CD14-positive monocyte (primary cell): ENCODE measurements at regions not wholly inside any gene's neighbourhood (a gene's known extent, or its start where the extent isn't known, plus 50 kb on each side); places are given as distances from the start of the nearest gene placed in this dataset.
"Not testable (repeated sequence)": the region's sequence is repeated elsewhere in the genome, so short reads cannot be mapped to it uniquely, and the experiment has no call there.

Experiments
- DNase-seq, 3 donors: peaks; one replicate each; pipeline ENCODE4 v3.0.0-alpha.2; 2011 to 2022
- H2AFZ ChIP-seq: 2 replicates; pipeline ENCODE4 v1.6.0; 2012; ENCODE audit warnings: mild to moderate bottlenecking, low read depth, low read length, inconsistent platforms; ENCODE audit not compliant: insufficient read depth, poor library complexity, severe bottlenecking
- H3K27ac ChIP-seq, 2 donors: 1 replicate in 1 of 2; 2 replicates in 1 of 2; pipeline ENCODE4 v1.5.1; 2012 to 2013; ENCODE audit warnings: low read length in 2 of 2, control low read depth in 1 of 2, inconsistent platforms in 1 of 2, low read depth in 1 of 2, mild to moderate bottlenecking in 1 of 2
- H3K27me3 ChIP-seq, 2 donors: one replicate each; pipeline versions ENCODE4 v1.6.0 to v1.6.1; 2011 to 2013; ENCODE audit warnings: low read length in 2 of 2; ENCODE audit not compliant: control insufficient read depth in 2 of 2, insufficient read depth in 2 of 2
- H3K36me3 ChIP-seq, 2 donors: replicated peaks in 1 of 2; 1 replicate in 1 of 2; 2 replicates in 1 of 2; pipeline versions ENCODE4 v1.5.1 to v1.6.1; 2012 to 2013; ENCODE audit warnings: low read length in 2 of 2, control low read depth in 1 of 2, inconsistent platforms in 1 of 2, mild to moderate bottlenecking in 1 of 2; ENCODE audit not compliant: insufficient read depth in 2 of 2, control insufficient read depth in 1 of 2
- H3K4me1 ChIP-seq, 2 donors: 1 replicate in 1 of 2; 2 replicates in 1 of 2; pipeline versions ENCODE4 v1.5.1 to v1.6.1; 2012 to 2013; ENCODE audit warnings: low read length in 2 of 2, control low read depth in 1 of 2, inconsistent platforms in 1 of 2, mild to moderate bottlenecking in 1 of 2, moderate library complexity in 1 of 2; ENCODE audit not compliant: insufficient read depth in 2 of 2, control insufficient read depth in 1 of 2
- H3K4me2 ChIP-seq: replicated peaks from 2 replicates; pipeline ENCODE3; 2012; ENCODE audit warnings: low read length, moderate library complexity, mild to moderate bottlenecking; ENCODE audit not compliant: poor library complexity, severe bottlenecking; ENCODE audit errors: extremely low read depth
- H3K4me3 ChIP-seq, 3 experiments: fragments of 200-600 bp in 1 of 3; sonication (generic) in 1 of 3; replicated peaks in 1 of 3; 1 replicate in 2 of 3; 2 replicates in 1 of 3; pipeline ENCODE4 v1.5.1; 2011 to 2013; ENCODE audit warnings: low read length in 3 of 3, mild to moderate bottlenecking in 3 of 3, control low read depth in 2 of 3, low read depth in 2 of 3, inconsistent platforms in 1 of 3, moderate library complexity in 1 of 3
- H3K79me2 ChIP-seq: 2 replicates; pipeline ENCODE4 v1.6.0; 2012; ENCODE audit warnings: mild to moderate bottlenecking, control low read depth, inconsistent platforms, low read length, moderate library complexity; ENCODE audit not compliant: insufficient read depth
- H3K9ac ChIP-seq: 2 replicates; pipeline ENCODE4 v1.6.0; 2017; ENCODE audit warnings: low read length, mild to moderate bottlenecking; ENCODE audit not compliant: insufficient read depth, poor library complexity, severe bottlenecking
- H3K9me3 ChIP-seq, 2 donors: replicated peaks in 1 of 2; 1 replicate in 1 of 2; 2 replicates in 1 of 2; pipeline versions ENCODE4 v1.5.1 to v1.6.1; 2012 to 2013; ENCODE audit warnings: low read length in 2 of 2, control low read depth in 1 of 2; ENCODE audit not compliant: control insufficient read depth in 1 of 2, insufficient read depth in 1 of 2
- H4K20me1 ChIP-seq: 2 replicates; pipeline ENCODE4 v1.6.0; 2012; ENCODE audit warnings: mild to moderate bottlenecking, low read length, control low read depth, moderate library complexity; ENCODE audit not compliant: insufficient read depth
- H3K27ac Mint-ChIP-seq, 7 donors: one replicate each; pipeline ENCODE4 v1.8.0; 2020; ENCODE audit warnings: mild to moderate bottlenecking in 7 of 7, mixed read lengths in 7 of 7, moderate library complexity in 6 of 7, inconsistent platforms in 2 of 7
- H3K27me3 Mint-ChIP-seq, 3 donors: one replicate each; pipeline ENCODE4 v1.8.0; 2021 to 2022; ENCODE audit warnings: low read depth in 3 of 3, mild to moderate bottlenecking in 3 of 3, mixed read lengths in 3 of 3, moderate library complexity in 3 of 3, inconsistent platforms in 1 of 3
- H3K36me3 Mint-ChIP-seq, 2 donors: one replicate each; pipeline ENCODE4 v1.8.0; 2020; ENCODE audit warnings: mixed read lengths in 2 of 2, inconsistent platforms in 1 of 2, mild to moderate bottlenecking in 1 of 2
- H3K4me1 Mint-ChIP-seq: one replicate; pipeline ENCODE4 v1.8.0; 2020; ENCODE audit warnings: mild to moderate bottlenecking, mixed read lengths
- H3K4me3 Mint-ChIP-seq, 2 donors: one replicate each; pipeline ENCODE4 v1.8.0; 2020; ENCODE audit warnings: mild to moderate bottlenecking in 2 of 2, mixed read lengths in 2 of 2, moderate library complexity in 1 of 2
- H3K9me3 Mint-ChIP-seq, 7 donors: one replicate each; pipeline ENCODE4 v1.8.0; 2020 to 2022; ENCODE audit warnings: mixed read lengths in 7 of 7, mild to moderate bottlenecking in 6 of 7, moderate library complexity in 6 of 7, inconsistent platforms in 2 of 7
- CTCF ChIP-seq: fragments of 200-600 bp; IDR thresholded peaks from one replicate; pipeline ENCODE4 v1.8.0; 2022; ENCODE audit warnings: antibody characterized with exemption, mild to moderate bottlenecking
- WGBS: methylation state at CpG from one replicate; pipeline ENCODE4 v1.1.5; 2013; ENCODE audit warnings: missing lambda C conversion rate; ENCODE audit not compliant: insufficient coverage; 5-methylcytosine and 5-hydroxymethylcytosine counted together
- intact Hi-C, 2 donors: fragments of 100-400 bp; cut with micrococcal nuclease; formaldehyde crosslinking; loops; one replicate each; pipeline versions ENCODE4 v1.15.0 to v1.15.1; 2023

DNA sequence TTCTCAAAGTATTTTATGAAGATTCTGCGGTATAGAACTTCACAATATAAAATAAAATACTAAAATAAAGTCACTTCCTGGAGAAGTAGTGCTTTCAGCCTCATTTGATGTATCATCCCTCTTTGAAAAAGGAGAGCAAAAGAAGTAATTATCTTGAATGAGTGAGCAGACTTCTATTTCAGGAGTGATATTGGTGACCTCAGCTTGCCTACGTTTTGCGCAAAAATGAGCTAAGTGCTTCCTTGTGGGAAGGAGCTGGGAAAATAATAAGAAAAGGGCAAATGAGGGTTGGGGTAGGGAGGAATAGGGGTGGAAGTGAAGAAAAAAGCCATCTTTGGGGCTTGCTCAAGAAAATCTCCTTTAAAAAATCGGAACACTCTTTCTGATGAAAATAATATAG is 1773.6 kb downstream of the OLFM4 start:
- no peaks in the 10 kb centered on the region for H3K79me2 ChIP-seq
- intact Hi-C loops: no loop called here
- no peak overlapping the region for H3K4me3 ChIP-seq
- no peak overlapping the region for H3K27ac ChIP-seq
- Mint-ChIP-seq H3K9me3 (peaks cover 0 to 4% (median 3%) of the 10 kb centered on the region in 7 donors), H3K4me1 (no peaks in the 10 kb centered on the region), H3K27ac (no peak overlapping the region), H3K4me3 (no peak overlapping the region), H3K27me3 (no peaks in the 10 kb centered on the region), H3K36me3 (no peaks in the 10 kb centered on the region)
- H3K9me3 ChIP-seq: peaks cover 10 to 11% of the 10 kb centered on the region in 2 donors
- no peak overlapping the region for H3K4me2 ChIP-seq
- no peaks in the 10 kb centered on the region for H4K20me1 ChIP-seq
- no peaks in the 10 kb centered on the region for H3K4me1 ChIP-seq
- 91% methylated on average over 3 of the region's 4 CpGs for WGBS
- DNase-seq: no peak
- no peaks in the 10 kb centered on the region for H3K27me3 ChIP-seq
- no peak for TF ChIP-seq CTCF
- no peak overlapping the region for H3K9ac ChIP-seq
- H2AFZ ChIP-seq: no peak overlapping the region
- H3K36me3 ChIP-seq: no peaks in the 10 kb centered on the region

DNA sequence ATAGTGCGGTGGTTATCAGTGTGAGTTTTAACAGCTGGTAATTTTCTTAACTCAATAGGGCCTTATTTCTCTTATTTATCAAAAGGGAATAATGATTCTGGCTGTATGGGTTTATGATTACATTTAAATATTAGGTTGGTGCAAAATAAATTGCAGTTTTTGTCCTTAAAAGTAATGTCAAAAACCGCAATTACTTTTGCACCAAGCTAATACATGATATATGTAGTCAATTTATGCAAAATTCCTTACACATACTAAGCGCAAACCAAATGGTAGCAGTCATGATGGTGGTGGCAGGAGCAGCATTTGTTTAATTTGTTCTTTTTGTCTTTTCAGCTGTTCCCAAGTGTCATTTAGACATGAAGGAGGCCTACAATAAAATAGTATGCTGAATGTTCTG is 1777.1 kb downstream of the OLFM4 start:
- Mint-ChIP-seq H3K27me3 (no peaks in the 10 kb centered on the region), H3K36me3 (no peaks in the 10 kb centered on the region), H3K4me1 (no peaks in the 10 kb centered on the region), H3K9me3 (peaks cover 0 to 5% (median 0%) of the 10 kb centered on the region in 7 donors), H3K27ac (no peak overlapping the region), H3K4me3 (no peak overlapping the region)
- no CpG with 5 or more reads among the region's 3 CpGs for WGBS
- H3K9me3 ChIP-seq: peaks cover 0 to 4% of the 10 kb centered on the region in 2 donors
- intact Hi-C loops: no loop called here
- no peaks in the 10 kb centered on the region for H3K36me3 ChIP-seq
- no peak overlapping the region for H3K27ac ChIP-seq
- no peak for TF ChIP-seq CTCF
- H3K79me2 ChIP-seq: no peaks in the 10 kb centered on the region
- no peaks in the 10 kb centered on the region for H3K27me3 ChIP-seq
- H2AFZ ChIP-seq: no peak overlapping the region
- DNase-seq: no peak
- H3K9ac ChIP-seq: no peak overlapping the region
- H4K20me1 ChIP-seq: no peaks in the 10 kb centered on the region
- no peak overlapping the region for H3K4me2 ChIP-seq
- H3K4me3 ChIP-seq: no peak overlapping the region
- no peaks in the 10 kb centered on the region for H3K4me1 ChIP-seq

DNA sequence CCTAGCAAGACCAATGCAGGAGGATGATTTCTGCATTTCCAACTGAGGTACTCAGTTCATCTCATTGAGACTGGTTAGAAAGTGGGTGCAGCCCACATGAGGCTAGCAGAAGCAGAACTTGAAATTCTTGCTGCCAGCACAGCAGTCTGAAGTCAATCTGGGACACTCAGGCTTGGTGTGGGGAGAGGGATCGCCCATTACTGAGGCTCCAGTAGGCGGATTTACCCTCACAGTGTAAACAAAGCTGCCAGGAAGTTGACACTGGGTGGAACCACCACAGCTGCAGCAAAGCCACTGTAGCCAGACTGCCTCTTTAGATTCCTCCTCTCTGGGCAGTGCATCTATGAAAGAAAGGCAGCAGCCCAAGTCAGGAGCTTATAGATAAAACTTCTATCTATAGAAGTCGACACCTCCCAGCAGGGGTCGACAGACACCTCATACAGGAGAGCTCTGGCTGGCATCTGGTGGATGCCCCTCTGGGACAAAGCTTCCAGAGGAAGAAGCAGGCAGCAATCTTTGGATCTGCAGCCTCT is 1793.4 kb downstream of the OLFM4 start:
- H2AFZ ChIP-seq, H3K4me3 Mint-ChIP-seq, H3K4me1 Mint-ChIP-seq, H3K36me3 ChIP-seq, H3K27ac ChIP-seq, H3K4me1 ChIP-seq, H3K4me2 ChIP-seq, H3K79me2 ChIP-seq, intact Hi-C loops, H3K27ac Mint-ChIP-seq, DNase-seq, H3K4me3 ChIP-seq, H3K36me3 Mint-ChIP-seq, H3K9ac ChIP-seq, H4K20me1 ChIP-seq, H3K27me3 Mint-ChIP-seq, H3K27me3 ChIP-seq: not testable (repeated sequence)
- peaks cover 13 to 22% of the 10 kb centered on the region in 2 donors for H3K9me3 ChIP-seq
- WGBS: 56% methylated on average over 3 of the region's 4 CpGs
- H3K9me3 Mint-ChIP-seq: peaks cover 2 to 21% (median 11%) of the 10 kb centered on the region in 7 donors
